Fibroblast of lung (primary cell): ENCODE measurements at regions not wholly inside any gene's neighbourhood (a gene's known extent, or its start where the extent isn't known, plus 50 kb on each side); places are given as distances from the start of the nearest gene placed in this dataset.

Source experiments
- CTCF ChIP-seq, 2 donors: IDR thresholded peaks in 1 of 2; conservative IDR thresholded peaks in 1 of 2; 1 replicate in 1 of 2; 2 replicates in 1 of 2; pipeline ENCODE4 v1.5.1; 2011 to 2012; ENCODE audit warnings: low read length in 2 of 2, control low read depth in 1 of 2, inconsistent platforms in 1 of 2, low read depth in 1 of 2, mild to moderate bottlenecking in 1 of 2
- EZH2 ChIP-seq: IDR thresholded peaks from 2 replicates; pipeline ENCODE4 v1.5.1; 2012; ENCODE audit warnings: low read length, control low read depth, mild to moderate bottlenecking; ENCODE audit errors: missing control alignments

GRCh38 chr10:91061608-91062007 is 140.7 kb upstream of the ANKRD1 start:
- TF ChIP-seq CTCF (conservative IDR thresholded peaks at IDR 0.05 in 1 of 2, IDR thresholded peaks at IDR 0.05 in 1 of 2; ENCODE audit: low read depth in 1 of 2, low read length in 2 of 2) = no peak
- no peak for TF ChIP-seq EZH2
